Muscle of leg (tissue), 3 donors: ENCODE measurements at regions not wholly inside any gene's neighbourhood (a gene's known extent, or its start where the extent isn't known, plus 50 kb on each side); places are given as distances from the start of the nearest gene placed in this dataset.
A peak's percentile ranks its signal among the peaks of the same experiment; 100 is the strongest.
"Not testable (repeated sequence)": the region's sequence is repeated elsewhere in the genome, so short reads cannot be mapped to it uniquely, and the experiment has no call there.

ENCODE experiments used
- DNase-seq: peaks from one replicate; pipeline ENCODE4 v3.0.0; 2013
- H3K27ac ChIP-seq: one replicate; pipeline ENCODE4 v1.5.1; 2013; ENCODE audit warnings: mild to moderate bottlenecking, low read length, control low read depth
- H3K27me3 ChIP-seq: one replicate; pipeline ENCODE4 v1.6.1; 2013; ENCODE audit warnings: low read length; ENCODE audit not compliant: control insufficient read depth, insufficient read depth
- H3K36me3 ChIP-seq: one replicate; pipeline ENCODE4 v1.6.1; 2013; ENCODE audit warnings: low read length; ENCODE audit not compliant: control insufficient read depth, insufficient read depth
- H3K4me1 ChIP-seq: one replicate; pipeline ENCODE4 v1.6.1; 2013; ENCODE audit warnings: low read length; ENCODE audit not compliant: control insufficient read depth, insufficient read depth
- H3K4me3 ChIP-seq: one replicate; pipeline ENCODE4 v1.5.1; 2013; ENCODE audit warnings: low read length, control low read depth
- H3K9me3 ChIP-seq: replicated peaks from 2 replicates; pipeline ENCODE4 v1.6.1; 2013; ENCODE audit warnings: low read depth, low read length; ENCODE audit not compliant: control insufficient read depth
- WGBS: methylation state at CpG from one replicate; pipeline ENCODE4 v1.1.5; 2013; ENCODE audit warnings: missing lambda C conversion rate; ENCODE audit not compliant: insufficient coverage; 5-methylcytosine and 5-hydroxymethylcytosine counted together

- not testable (repeated sequence) for H3K27ac ChIP-seq, DNase-seq, H3K9me3 ChIP-seq, H3K36me3 ChIP-seq, H3K4me3 ChIP-seq, H3K27me3 ChIP-seq, H3K4me1 ChIP-seq
- no CpG with 5 or more reads among the region's 1 CpG for WGBS
Observed at GRCh38 chr7:32739749-32740148, 151.8 kb downstream of the KBTBD2 start.

DNA sequence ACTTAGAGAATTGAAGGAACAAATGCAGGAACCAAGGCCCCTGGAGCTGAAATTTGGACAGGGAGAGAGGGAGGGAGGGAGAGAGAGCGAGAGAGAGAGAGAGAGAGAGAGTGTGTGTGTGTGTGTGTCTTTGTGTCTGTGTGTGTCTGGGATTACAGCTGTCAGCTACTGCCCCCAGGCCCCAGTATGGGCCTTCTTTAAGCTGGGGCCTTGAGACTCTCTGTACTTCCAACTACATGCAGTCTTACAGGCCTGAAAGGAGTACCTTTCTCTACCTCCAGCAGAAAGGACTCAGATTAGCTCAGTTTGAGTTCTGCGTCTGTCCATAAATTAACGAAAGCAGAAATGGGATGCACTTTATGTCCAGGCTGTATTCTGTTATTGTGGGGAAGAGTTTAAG, 153.2 kb downstream of the KBTBD2 start:
- not testable (repeated sequence) for H3K4me3 ChIP-seq, H3K36me3 ChIP-seq, H3K27ac ChIP-seq, H3K9me3 ChIP-seq, H3K27me3 ChIP-seq, DNase-seq, H3K4me1 ChIP-seq
- 50% methylated on average over 1 of the region's 3 CpGs for WGBS

DNA sequence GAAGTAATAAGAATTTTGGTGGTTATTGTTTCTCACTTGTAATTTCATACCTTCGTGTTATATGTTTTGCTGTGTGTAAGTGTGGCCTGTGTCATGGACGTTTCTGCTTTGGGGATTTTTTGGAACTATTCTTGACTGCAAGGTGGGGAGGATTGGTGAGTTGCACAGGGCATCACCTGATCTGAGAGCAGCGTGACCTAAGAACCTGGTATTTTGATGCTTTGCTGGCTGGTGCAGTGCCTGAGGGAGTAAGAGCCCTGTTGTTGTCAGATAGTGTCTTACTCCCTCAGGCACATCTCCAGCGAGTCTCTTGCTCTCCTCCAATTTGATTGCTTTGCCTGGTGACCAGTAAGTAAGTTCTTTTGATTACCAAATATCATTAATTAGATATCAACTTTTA, 158.8 kb downstream of the KBTBD2 start:
- H3K27me3 ChIP-seq, H3K9me3 ChIP-seq, H3K27ac ChIP-seq, DNase-seq, H3K4me1 ChIP-seq, H3K4me3 ChIP-seq, H3K36me3 ChIP-seq: not testable (repeated sequence)
- no CpG with 5 or more reads among the region's 4 CpGs for WGBS

DNA sequence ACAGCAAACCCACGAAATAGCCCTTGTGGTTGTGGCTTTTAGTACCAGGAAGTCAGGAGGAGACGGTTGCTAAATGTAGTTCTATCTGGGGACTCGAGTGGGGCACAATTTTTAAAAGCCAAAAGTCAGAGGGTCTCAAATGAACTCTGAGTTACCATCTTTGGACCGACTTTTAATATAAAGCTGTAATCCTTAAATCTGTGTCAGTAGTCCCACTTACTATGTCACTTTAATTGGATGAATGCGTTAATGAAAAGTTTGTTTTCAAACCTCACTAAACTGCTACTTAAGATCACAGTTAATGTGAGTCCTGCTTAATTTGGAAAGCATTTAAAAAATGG, 162.3 kb downstream of the KBTBD2 start:
- H3K4me3 ChIP-seq = peak overlapping the region; percentile 22
- H3K9me3 ChIP-seq, H3K27ac ChIP-seq, H3K36me3 ChIP-seq, H3K4me1 ChIP-seq, H3K27me3 ChIP-seq: not testable (repeated sequence)
- 0% methylated on average over 1 of the region's 5 CpGs for WGBS
- peak; percentile 8 for DNase-seq

DNA sequence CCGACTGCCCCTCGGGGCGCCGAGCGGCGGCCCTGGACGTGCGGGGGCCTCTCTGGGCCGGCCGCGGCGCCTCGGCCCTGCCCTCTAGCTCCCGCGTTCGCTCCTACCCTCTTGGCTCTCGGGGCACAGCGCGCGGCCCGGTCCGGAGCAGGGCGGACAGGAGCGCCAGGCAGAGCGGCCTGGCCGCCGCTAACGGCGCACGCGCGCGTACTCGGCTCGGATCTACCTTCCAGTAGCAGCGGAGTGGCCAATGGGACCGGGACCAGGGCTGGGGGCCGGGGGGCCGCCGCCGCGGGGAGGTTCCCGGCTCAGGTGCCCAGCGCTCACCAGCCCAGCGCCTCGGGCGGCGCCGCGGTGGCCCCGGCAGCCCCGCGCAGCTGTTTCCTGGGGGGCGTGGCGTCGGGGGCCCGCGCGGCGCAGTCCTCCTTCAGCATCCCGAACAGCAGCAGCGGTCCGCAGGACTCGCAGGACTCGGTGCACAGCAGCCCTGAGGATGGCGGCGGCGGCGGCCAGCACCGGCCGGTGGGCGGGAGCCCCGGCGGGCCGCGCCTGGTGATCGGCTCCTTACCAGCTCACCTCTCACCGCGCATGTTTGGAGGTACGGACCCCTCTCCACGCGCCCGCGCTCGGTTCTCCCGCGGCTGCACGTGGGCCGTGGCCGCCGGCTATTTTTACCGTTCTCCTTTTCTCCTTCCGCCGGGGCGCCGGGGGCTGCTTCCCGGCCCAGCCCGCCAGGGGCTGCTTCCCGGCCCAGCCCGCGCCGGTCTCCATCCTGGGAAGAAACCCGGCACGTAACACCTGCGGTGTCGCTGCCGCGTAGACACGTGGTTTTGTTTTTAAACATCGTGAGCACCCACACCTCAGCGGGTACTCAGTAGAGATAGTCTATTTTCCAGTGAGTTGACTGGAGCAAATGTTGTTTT, 162.9 kb downstream of the KBTBD2 start:
- DNase-seq = peak; percentile 81
- whole genome bisulfite sequencing = under 1% methylated on average over 79 of the region's 111 CpGs
- peak overlapping the region; percentile 84 for H3K27ac ChIP-seq

DNA sequence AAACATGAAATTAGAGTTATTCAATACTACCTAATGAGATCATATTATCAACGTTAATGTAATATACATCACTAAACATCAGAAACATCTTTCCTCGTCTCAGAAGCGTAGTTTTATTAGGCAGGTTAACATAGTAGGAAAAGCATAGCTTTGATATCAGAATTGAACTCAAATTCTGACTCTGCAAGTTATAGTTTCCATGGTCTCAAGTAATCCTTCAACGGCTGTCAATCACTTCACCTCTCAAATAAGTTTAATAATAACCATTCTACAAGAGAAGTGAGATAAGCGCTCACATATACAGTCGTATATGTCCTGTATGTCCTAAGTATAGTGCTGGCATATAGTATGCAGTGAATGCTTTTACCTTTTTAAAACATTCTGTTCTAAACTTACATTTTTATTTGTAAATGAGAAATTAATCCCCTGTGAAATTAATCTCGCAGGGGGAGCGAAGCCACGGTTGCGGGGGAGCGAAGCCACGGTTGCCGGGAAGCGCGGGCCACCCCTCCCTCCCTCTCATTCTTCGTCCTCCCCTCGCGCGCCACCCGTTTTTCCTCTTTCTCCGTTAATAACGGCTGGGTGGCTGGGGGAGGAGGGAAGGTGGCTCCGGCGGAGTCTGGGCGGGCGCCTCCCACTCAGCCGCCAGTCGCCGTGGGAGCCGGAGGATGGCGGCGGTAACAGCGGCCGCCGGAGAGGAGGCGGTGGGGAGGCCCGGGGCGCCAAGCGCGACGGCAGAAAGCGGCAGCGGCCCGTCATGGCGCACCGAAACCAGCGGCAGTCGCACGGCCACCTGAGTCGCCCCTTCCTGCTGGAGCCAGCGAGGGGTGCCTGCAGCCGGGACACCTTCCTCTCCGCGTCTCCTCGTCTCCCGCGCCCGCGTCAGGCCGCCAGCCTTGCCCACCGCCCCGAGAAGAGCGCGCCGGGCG, 163.8 kb downstream of the KBTBD2 start:
- not testable (repeated sequence) for H3K9me3 ChIP-seq, H3K36me3 ChIP-seq, H3K27me3 ChIP-seq, H3K4me1 ChIP-seq
- Histone ChIP-seq H3K27ac (peak overlapping the region; percentile 84), H3K4me3 (peak overlapping the region; percentile 58)
- peak; percentile 64 for DNase-seq
- WGBS = 0% methylated on average over 39 of the region's 66 CpGs

More for the DNA sequence above, 162.9 kb downstream of the KBTBD2 start:
- not testable (repeated sequence) for H3K27me3 ChIP-seq, H3K4me1 ChIP-seq, H3K9me3 ChIP-seq, H3K36me3 ChIP-seq
- peak overlapping the region; percentile 58 for H3K4me3 ChIP-seq

DNA sequence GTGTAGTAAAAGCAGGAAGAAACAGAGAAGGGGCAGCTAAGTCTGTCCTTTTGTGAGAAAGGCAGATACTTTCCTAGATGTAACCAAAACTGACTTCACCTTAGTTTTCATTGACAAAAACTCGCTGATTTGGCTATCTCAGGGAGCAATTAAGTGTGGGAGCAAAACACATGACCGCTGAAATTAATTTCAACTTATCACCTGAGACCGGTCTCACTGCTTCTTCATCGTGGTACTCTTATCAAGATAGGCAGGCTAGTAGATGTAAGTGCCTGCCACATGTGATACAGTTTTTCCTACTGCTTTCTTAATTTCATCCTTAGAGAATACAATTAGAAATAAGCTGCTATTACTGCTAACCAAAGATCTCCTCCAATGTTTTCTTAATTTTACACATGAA, 168.7 kb downstream of the KBTBD2 start:
- no CpG with 5 or more reads among the region's 4 CpGs for WGBS
- DNase-seq = not testable (repeated sequence)

DNA sequence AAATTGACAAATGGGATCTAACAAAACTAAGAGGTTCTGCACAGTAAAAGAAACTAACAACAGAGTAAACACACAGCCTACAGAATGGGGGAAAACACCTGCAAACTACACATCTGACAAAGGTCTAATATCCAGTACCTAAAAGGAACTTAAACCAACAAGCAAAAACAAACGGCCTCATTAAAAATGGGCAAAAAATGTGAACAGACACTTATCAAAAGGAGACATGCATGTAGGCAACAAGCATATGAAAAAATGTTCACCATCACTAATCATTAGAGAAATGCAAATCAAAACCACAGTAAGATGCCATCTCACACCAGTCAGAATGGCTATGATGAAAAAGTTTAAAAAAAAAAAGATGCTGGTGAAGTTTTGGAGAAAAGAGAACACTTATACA, 197.4 kb downstream of the KBTBD2 start:
- H3K9me3 ChIP-seq = peaks cover 11% of the 10 kb centered on the region
- no CpG with 5 or more reads among the region's 1 CpG for WGBS
- no peaks in the 10 kb centered on the region for H3K4me1 ChIP-seq
- H3K27ac ChIP-seq = no peak overlapping the region
- H3K36me3 ChIP-seq = no peaks in the 10 kb centered on the region
- no peak for DNase-seq
- H3K4me3 ChIP-seq = no peak overlapping the region
- H3K27me3 ChIP-seq = no peaks in the 10 kb centered on the region

More for the DNA sequence above, 168.7 kb downstream of the KBTBD2 start:
- H3K4me1 ChIP-seq, H3K27ac ChIP-seq, H3K4me3 ChIP-seq, H3K36me3 ChIP-seq, H3K27me3 ChIP-seq, H3K9me3 ChIP-seq: not testable (repeated sequence)

DNA sequence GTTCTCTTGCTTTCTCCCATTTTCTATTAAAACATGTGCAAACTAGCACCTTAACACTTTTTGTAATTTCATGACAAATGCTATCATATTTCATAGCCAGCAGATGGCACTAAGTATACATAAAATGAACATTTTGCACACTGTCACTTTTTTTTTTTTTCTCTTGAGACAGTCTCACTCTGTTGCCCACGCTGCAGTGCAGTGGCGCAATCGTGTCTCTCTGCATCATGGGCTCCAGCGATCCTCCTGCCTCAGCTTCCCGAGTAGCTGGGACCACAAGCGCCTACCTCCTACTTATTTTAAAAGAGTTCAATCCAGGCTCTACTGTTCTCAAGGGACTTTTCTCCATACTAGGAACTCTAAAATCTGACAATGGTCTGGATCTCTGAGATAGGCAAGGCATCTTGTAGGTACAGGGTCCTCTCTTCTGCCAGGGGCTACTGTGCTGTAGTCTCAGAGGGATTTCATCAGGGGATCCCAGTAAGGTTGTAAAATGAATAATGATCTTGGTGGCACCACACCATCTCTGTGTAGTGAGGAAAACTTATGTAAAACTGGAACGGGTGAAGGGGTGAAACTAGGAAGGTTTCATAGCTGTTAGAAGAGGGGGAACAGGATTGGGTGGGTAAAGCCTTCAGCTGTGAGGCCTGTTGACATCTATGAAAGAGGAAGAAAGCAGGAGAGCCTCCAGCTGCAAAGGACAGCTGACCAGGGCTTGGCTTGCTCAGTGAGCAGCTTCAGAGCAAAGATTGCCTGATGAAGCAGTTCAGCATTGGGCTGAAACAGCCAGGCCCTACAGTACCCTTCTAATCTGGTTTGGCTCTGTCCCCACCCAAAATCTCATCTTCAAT, 196.9 kb downstream of the AVL9 start:
- 57% methylated on average over 6 of the region's 7 CpGs for WGBS

DNA sequence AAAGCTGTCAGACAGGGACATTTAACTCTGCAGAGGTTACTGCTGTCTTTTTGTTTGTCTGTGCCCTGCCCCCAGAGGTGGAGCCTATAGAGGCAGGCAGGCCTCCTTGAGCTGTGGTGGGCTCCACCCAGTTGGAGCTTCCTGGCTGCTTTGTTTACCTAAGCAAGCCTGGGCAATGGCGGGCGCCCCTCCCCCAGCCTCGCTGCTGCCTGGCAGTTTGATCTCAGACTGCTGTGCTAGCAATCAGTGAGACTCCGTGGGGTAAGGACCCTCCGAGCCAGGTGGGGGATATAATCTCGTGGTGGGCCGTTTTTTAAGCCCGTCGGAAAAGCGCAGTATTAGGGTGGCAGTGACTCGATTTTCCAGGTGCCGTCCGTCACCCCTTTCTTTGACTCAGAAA, 192.8 kb downstream of the AVL9 start:
- not testable (repeated sequence) for DNase-seq, H3K27ac ChIP-seq, H3K4me1 ChIP-seq, H3K27me3 ChIP-seq, H3K36me3 ChIP-seq, H3K9me3 ChIP-seq, H3K4me3 ChIP-seq
- 94% methylated on average over 6 of the region's 13 CpGs for whole genome bisulfite sequencing

More for the DNA sequence above, 196.9 kb downstream of the AVL9 start:
- not testable (repeated sequence) for H3K27me3 ChIP-seq, H3K27ac ChIP-seq, H3K4me3 ChIP-seq, H3K36me3 ChIP-seq, H3K4me1 ChIP-seq, H3K9me3 ChIP-seq
- DNase-seq = peak; percentile 54
